ENCODE measurements at regions not wholly inside any gene's neighbourhood (a gene's known extent, or its start where the extent isn't known, plus 50 kb on each side); places are given as distances from the start of the nearest gene placed in this dataset.

DNA sequence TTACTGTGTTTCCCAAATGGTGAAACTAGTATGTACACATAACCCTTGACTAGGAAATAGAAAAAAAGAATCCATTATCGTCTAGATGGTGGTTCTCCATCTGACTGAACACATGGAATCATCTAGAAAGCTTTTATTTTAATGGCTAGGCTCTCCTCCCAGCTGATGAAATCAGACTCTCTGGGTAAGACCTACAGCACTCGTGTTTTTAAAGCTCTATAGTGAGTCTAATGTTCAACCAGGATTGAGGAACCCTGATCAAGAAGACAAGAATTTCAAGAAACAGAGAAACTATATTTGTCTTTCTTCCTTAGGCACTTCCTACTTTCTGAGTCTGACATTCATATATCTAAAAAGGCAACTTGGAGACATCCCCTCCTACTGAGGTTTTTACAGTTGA lies 118.8 kb downstream of the TMCO5A start:
- Mint-ChIP-seq H3K36me3 (ENCODE audit: low read depth, unreplicated experiment) (no peaks in the 10 kb centered on the region), H3K27ac (ENCODE audit: unreplicated experiment) (no peak overlapping the region), H3K4me1 (ENCODE audit: unreplicated experiment) (peaks cover 8% of the 10 kb centered on the region), H3K4me3 (ENCODE audit: unreplicated experiment) (no peak overlapping the region), H3K9me3 (ENCODE audit: unreplicated experiment) (no peaks in the 10 kb centered on the region), H3K27me3 (ENCODE audit: unreplicated experiment) (peaks cover 2% of the 10 kb centered on the region)
- TF ChIP-seq, protein P1, sequence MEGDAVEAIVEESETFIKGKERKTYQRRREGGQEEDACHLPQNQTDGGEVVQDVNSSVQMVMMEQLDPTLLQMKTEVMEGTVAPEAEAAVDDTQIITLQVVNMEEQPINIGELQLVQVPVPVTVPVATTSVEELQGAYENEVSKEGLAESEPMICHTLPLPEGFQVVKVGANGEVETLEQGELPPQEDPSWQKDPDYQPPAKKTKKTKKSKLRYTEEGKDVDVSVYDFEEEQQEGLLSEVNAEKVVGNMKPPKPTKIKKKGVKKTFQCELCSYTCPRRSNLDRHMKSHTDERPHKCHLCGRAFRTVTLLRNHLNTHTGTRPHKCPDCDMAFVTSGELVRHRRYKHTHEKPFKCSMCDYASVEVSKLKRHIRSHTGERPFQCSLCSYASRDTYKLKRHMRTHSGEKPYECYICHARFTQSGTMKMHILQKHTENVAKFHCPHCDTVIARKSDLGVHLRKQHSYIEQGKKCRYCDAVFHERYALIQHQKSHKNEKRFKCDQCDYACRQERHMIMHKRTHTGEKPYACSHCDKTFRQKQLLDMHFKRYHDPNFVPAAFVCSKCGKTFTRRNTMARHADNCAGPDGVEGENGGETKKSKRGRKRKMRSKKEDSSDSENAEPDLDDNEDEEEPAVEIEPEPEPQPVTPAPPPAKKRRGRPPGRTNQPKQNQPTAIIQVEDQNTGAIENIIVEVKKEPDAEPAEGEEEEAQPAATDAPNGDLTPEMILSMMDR (IDR thresholded peaks at IDR 0.05; ENCODE audit: unreplicated experiment) = no peak
- no peak for DNase-seq (ENCODE audit: low spot score)

GRCh38 chr15:38053776-38054175 lies 119.3 kb downstream of the TMCO5A start:
- DNase-seq (ENCODE audit: low spot score) = no peak
- Mint-ChIP-seq H3K27me3 (ENCODE audit: unreplicated experiment) (peaks cover 2% of the 10 kb centered on the region), H3K36me3 (ENCODE audit: low read depth, unreplicated experiment) (no peaks in the 10 kb centered on the region), H3K27ac (ENCODE audit: unreplicated experiment) (no peak overlapping the region), H3K4me1 (ENCODE audit: unreplicated experiment) (peaks cover 8% of the 10 kb centered on the region), H3K9me3 (ENCODE audit: unreplicated experiment) (no peaks in the 10 kb centered on the region), H3K4me3 (ENCODE audit: unreplicated experiment) (no peak overlapping the region)
- TF ChIP-seq, protein P1 (IDR thresholded peaks at IDR 0.05; ENCODE audit: unreplicated experiment) = no peak

GRCh38 chr15:38054488-38054887 lies 120.0 kb downstream of the TMCO5A start:
- Mint-ChIP-seq H3K27me3 (ENCODE audit: unreplicated experiment) (peaks cover 2% of the 10 kb centered on the region), H3K4me3 (ENCODE audit: unreplicated experiment) (no peak overlapping the region), H3K27ac (ENCODE audit: unreplicated experiment) (no peak overlapping the region), H3K36me3 (ENCODE audit: low read depth, unreplicated experiment) (no peaks in the 10 kb centered on the region), H3K9me3 (ENCODE audit: unreplicated experiment) (no peaks in the 10 kb centered on the region), H3K4me1 (ENCODE audit: unreplicated experiment) (peaks cover 8% of the 10 kb centered on the region)
- TF ChIP-seq, protein P1 (IDR thresholded peaks at IDR 0.05; ENCODE audit: unreplicated experiment) = no peak
- DNase-seq (ENCODE audit: low spot score) = no peak

- H3K36me3 Mint-ChIP-seq (ENCODE audit: low read depth, unreplicated experiment) = no peaks in the 10 kb centered on the region
- H3K4me1 Mint-ChIP-seq (ENCODE audit: unreplicated experiment) = no peaks in the 10 kb centered on the region
- TF ChIP-seq, protein P1 (IDR thresholded peaks at IDR 0.05; ENCODE audit: unreplicated experiment) = no peak
- no peak overlapping the region for H3K4me3 Mint-ChIP-seq (ENCODE audit: unreplicated experiment)
- DNase-seq (ENCODE audit: low spot score) = no peak
- no peaks in the 10 kb centered on the region for H3K9me3 Mint-ChIP-seq (ENCODE audit: unreplicated experiment)
- H3K27ac Mint-ChIP-seq (ENCODE audit: unreplicated experiment) = no peak overlapping the region
- H3K27me3 Mint-ChIP-seq (ENCODE audit: unreplicated experiment) = peaks cover 2% of the 10 kb centered on the region
Observed at GRCh38 chr15:38058596-38059075, 124.2 kb downstream of the TMCO5A start.

GRCh38 chr15:38059665-38060064 lies 125.2 kb downstream of the TMCO5A start:
- Mint-ChIP-seq H3K36me3 (ENCODE audit: low read depth, unreplicated experiment) (no peaks in the 10 kb centered on the region), H3K4me1 (ENCODE audit: unreplicated experiment) (no peaks in the 10 kb centered on the region), H3K9me3 (ENCODE audit: unreplicated experiment) (no peaks in the 10 kb centered on the region), H3K4me3 (ENCODE audit: unreplicated experiment) (no peak overlapping the region), H3K27me3 (ENCODE audit: unreplicated experiment) (peaks cover 2% of the 10 kb centered on the region), H3K27ac (ENCODE audit: unreplicated experiment) (no peak overlapping the region)
- TF ChIP-seq, protein P1 (IDR thresholded peaks at IDR 0.05; ENCODE audit: unreplicated experiment) = no peak
- no peak for DNase-seq (ENCODE audit: low spot score)
